ENCODE measurements at regions not wholly inside any gene's neighbourhood (a gene's known extent, or its start where the extent isn't known, plus 50 kb on each side); places are given as distances from the start of the nearest gene placed in this dataset.

- H3K4me1 Mint-ChIP-seq, result peaks cover 2% of the 10 kb centered on the region; the same call in 2 of the 3 replicates
- no peaks in the 10 kb centered on the region for H3K4me1 ChIP-seq (ENCODE audit: insufficient read depth)
- H3K9me3 Mint-ChIP-seq, result no peaks in the 10 kb centered on the region
- TF ChIP-seq ZNF114 (CRISPR knock-in tag; IDR thresholded peaks at IDR 0.05) (no peak), ZNF331 (CRISPR knock-in tag; IDR thresholded peaks at IDR 0.05; ENCODE audit: low read depth) (no peak), JUNB (IDR thresholded peaks at IDR 0.05; ENCODE audit: unreplicated experiment) (no peak), EZH2phosphoT487 (IDR thresholded peaks at IDR 0.05; ENCODE audit: unreplicated experiment) (no peak), ZNF462 (CRISPR knock-in tag; IDR thresholded peaks at IDR 0.05) (no peak), EZH2 (IDR thresholded peaks at IDR 0.05; ENCODE audit: low read depth, unreplicated experiment) (no peak), ETS1 (IDR thresholded peaks at IDR 0.05) (no peak), STAT1 (IDR thresholded peaks at IDR 0.05; ENCODE audit: unreplicated experiment) (no peak), CTCF (conservative IDR thresholded peaks at IDR 0.05; ENCODE audit: low read depth in 2 of 2) (no peak), POLR2AphosphoS5 (IDR thresholded peaks at IDR 0.05; ENCODE audit: low read depth) (no peak), NANOG (IDR thresholded peaks at IDR 0.05; ENCODE audit: borderline replicate concordance) (no peak), REST (IDR thresholded peaks at IDR 0.05; ENCODE audit: unreplicated experiment) (no peak), CREB1 (CRISPR knock-in tag; IDR thresholded peaks at IDR 0.05; ENCODE audit: low read depth) (no peak)
- H4K20me1 ChIP-seq (replicated peaks; ENCODE audit: insufficient read depth), result no peaks in the 10 kb centered on the region
- no peak overlapping the region; the same call in 1 of the 2 replicates for H2AFZ ChIP-seq
- DNase-seq (ENCODE audit: low spot score), result no peak
- H3K4me2 ChIP-seq, result no peak overlapping the region
- H3F3A ChIP-seq (replicated peaks; ENCODE audit: low read depth), result no peaks in the 10 kb centered on the region
- H3K27ac ChIP-seq (ENCODE audit: low read depth), result no peak overlapping the region
- no peaks in the 10 kb centered on the region for H3K27me3 Mint-ChIP-seq (ENCODE audit: insufficient read depth, low read depth, poor library complexity)
- no peaks in the 10 kb centered on the region for H3K36me3 ChIP-seq (ENCODE audit: insufficient read depth)
- H3K79me2 ChIP-seq (replicated peaks; ENCODE audit: insufficient read depth), result no peaks in the 10 kb centered on the region
- ATAC-seq, result no peak
- peaks cover 12% of the 10 kb centered on the region; the same call in 1 of the 2 replicates for H3K9me2 ChIP-seq (ENCODE audit: insufficient read depth)
- H3K4me3 Mint-ChIP-seq, result no peak overlapping the region
- H3K4me3 ChIP-seq, result no peak overlapping the region
- no peaks in the 10 kb centered on the region for H3K27me3 ChIP-seq (ENCODE audit: insufficient read depth)
- H3K27ac Mint-ChIP-seq, result no peak overlapping the region
- no peaks in the 10 kb centered on the region for H3K36me3 Mint-ChIP-seq (ENCODE audit: low read depth)
These were observed 197.8 kb downstream of the MEMO1 start for GRCh38 chr2:31813016-31813415.
